AG10803 (cell line): ENCODE measurements at regions not wholly inside any gene's neighbourhood (a gene's known extent, or its start where the extent isn't known, plus 50 kb on each side); places are given as distances from the start of the nearest gene placed in this dataset.

Experiments
- DNase-seq: peaks from one replicate; pipeline ENCODE4 v3.0.0; 2010; ENCODE audit warnings: low read depth
- H3K4me3 ChIP-seq: 2 replicates; pipeline ENCODE4 v1.5.1; 2011; ENCODE audit warnings: mild to moderate bottlenecking, low read length, control low read depth
- TF ChIP-seq, protein P1 (sequence below): conservative IDR thresholded peaks from 2 replicates; pipeline ENCODE4 v1.5.1; 2011; ENCODE audit warnings: mild to moderate bottlenecking, low read length, control low read depth, inconsistent platforms

DNA sequence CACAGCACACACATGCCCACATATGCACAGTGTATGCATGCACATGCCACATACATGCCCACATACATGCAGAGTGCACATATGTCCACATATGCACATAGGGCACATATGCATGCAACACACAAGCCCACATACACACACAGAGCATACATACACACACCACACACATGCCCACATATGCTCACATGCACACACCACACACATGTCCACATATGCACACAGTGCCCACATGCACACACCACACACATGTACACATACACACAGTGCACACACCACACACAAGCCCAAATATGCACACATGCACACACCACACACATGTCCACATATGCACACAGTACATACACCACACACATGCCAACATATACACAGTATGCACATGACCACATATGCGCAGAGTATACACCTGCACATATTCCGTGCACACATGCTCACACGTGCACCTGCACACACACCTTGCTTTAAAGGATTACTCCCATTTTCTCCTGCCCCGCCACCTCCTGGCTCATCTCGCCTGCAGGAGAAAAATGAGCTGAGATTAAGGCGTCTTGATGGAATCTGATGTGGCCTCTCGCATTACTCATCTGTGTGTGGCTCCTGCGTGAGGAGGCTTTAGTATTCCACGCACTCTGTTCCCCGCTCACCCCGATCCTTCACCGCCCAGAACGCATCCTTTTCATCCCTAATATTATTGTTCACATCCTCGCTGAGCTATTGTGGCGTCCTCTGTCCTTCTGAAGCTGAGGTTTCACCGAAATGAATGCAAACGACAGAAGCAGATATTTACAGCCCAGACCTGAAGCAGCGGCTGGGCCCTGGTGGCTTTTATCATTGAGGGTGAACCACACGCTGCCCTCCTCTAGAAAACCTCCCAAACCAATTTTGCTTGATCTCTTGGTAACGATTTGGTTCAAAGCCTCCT is 182.7 kb downstream of the OLFM1 start:
- no peak overlapping the region for H3K4me3 ChIP-seq
- TF ChIP-seq, protein P1, sequence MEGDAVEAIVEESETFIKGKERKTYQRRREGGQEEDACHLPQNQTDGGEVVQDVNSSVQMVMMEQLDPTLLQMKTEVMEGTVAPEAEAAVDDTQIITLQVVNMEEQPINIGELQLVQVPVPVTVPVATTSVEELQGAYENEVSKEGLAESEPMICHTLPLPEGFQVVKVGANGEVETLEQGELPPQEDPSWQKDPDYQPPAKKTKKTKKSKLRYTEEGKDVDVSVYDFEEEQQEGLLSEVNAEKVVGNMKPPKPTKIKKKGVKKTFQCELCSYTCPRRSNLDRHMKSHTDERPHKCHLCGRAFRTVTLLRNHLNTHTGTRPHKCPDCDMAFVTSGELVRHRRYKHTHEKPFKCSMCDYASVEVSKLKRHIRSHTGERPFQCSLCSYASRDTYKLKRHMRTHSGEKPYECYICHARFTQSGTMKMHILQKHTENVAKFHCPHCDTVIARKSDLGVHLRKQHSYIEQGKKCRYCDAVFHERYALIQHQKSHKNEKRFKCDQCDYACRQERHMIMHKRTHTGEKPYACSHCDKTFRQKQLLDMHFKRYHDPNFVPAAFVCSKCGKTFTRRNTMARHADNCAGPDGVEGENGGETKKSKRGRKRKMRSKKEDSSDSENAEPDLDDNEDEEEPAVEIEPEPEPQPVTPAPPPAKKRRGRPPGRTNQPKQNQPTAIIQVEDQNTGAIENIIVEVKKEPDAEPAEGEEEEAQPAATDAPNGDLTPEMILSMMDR: no peak
- DNase-seq: no peak

DNA sequence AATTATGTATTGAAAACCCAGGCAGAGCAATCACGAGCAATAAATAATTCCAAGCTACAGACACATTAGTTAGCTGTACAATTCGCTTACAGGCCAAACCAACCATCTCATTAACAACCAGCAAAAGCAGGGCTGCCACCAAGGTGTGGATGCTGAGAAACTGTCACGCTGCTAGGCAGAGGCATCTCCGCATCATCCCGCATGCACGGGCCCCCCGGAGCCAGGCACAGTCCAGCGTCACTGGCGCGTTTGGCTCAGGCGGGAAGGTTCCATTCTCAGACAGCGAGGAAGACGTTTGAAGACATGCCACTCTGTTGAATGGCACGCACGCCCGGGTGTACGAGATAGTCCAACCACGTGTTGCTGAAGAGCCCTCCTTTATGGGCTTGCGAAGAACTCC is 184.0 kb downstream of the OLFM1 start:
- TF ChIP-seq, protein P1: no peak
- no peak overlapping the region for H3K4me3 ChIP-seq
- no peak for DNase-seq

DNA sequence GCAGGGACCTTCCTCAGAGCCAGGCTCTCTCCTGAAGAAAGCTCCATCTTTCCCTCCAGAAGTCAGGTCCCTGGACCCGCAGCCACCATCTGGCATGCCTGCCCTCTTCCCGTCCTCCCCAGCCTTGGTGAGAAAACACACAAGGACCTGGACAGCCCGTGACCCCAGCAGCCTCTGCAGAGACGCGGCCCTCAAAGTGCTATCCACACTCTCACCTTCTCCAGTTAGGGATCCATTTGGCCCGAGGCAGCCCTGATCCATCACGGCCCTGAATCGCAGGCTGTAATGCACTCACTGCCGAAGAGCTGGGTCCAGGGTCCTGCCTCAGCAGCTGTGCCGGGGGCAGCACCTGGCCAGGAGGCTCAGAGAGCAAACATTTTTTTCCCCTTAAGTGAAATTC is 185.1 kb downstream of the OLFM1 start:
- no peak for DNase-seq

DNA sequence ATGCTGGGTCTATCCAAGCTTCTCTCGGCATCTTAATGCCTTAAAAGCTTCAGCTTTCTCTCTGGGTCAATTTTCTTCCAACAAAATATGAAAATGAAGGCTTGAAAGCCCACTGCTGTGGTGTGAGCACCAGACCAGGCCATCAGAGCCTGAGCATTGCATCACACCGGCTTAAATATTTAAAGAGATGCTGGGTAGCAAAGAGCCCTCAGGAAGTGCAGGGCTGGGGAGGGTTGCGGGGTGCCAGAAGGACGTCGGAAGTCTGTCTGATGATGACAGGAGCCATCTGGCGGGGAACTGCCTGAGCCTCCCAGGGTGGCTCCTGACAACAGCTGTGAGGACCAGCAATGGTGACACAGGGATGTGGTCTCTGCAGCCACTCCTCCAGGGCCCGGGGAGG is 185.5 kb downstream of the OLFM1 start:
- DNase-seq: no peak
- TF ChIP-seq, protein P1: no peak

More for the DNA sequence above, 185.1 kb downstream of the OLFM1 start:
- H3K4me3 ChIP-seq: no peak overlapping the region
- TF ChIP-seq, protein P1: no peak

DNA sequence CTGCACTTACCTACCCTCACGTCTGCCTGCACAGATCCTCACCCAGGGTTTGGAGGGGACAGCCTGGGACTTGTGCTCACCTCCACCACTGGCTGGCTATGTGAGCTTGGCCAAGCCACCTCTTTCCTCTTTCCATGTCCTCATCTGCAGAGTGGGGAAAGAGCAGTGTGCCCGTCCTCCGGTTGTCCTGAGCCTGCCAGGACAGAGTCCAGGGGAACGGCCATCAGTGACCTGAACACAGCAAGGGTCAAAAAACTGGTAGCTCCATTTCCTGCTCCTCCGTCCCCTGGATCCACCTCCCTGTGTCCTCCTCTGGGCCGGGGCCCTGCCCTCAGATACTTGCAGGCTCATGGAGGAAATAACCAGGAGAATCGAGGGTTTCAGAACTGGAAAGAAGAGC is 187.7 kb downstream of the OLFM1 start:
- TF ChIP-seq, protein P1: no peak
- H3K4me3 ChIP-seq: no peak overlapping the region
- DNase-seq: no peak

More for the DNA sequence above, 185.5 kb downstream of the OLFM1 start:
- H3K4me3 ChIP-seq: no peak overlapping the region

DNA sequence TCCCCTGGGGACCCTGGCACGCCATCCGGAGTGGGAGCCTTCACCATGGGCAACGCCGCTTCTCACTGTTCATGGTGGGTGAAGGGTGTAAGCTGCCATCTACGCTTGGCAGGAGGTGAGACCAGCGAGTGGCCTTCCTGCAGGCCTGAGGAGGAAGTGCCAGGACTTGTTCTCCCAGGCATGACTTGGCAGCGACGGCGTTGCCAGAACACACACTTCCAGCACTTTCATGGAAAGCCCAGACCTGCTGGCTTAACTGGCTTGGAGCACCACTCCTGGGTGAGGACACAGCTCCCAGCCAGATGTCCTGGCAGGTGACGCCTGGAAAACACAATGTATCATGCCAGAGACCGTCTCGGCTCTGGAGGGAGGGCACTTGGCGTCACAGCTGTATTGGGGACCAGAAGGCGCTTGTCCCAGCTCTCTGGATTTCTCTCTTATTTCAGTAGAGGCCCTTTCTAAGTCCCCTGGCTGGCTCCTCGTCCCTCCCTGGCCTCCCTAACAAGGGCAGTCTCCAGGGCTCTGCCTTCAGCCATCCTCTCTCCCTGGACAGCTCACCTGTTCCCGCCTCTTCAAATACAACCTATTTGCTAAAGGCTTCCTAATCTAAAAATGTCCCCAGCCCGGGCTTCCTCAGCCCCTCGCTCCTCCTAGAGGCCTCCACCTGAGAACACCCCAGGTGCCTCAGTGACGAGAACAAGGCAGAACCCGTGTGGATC is 188.3 kb downstream of the OLFM1 start:
- DNase-seq: no peak
- H3K4me3 ChIP-seq: no peak overlapping the region
- TF ChIP-seq, protein P1: no peak
